HG02852 (cell line): ENCODE measurements at regions not wholly inside any gene's neighbourhood (a gene's known extent, or its start where the extent isn't known, plus 50 kb on each side); places are given as distances from the start of the nearest gene placed in this dataset.

Experiments
- ATAC-seq: cut with Tn5 transposase; IDR thresholded peaks from one replicate; pipeline ENCODE4 v1.9.1; 2021; ENCODE audit warnings: mild to moderate bottlenecking, moderate library complexity; ENCODE audit not compliant: unreplicated experiment

DNA sequence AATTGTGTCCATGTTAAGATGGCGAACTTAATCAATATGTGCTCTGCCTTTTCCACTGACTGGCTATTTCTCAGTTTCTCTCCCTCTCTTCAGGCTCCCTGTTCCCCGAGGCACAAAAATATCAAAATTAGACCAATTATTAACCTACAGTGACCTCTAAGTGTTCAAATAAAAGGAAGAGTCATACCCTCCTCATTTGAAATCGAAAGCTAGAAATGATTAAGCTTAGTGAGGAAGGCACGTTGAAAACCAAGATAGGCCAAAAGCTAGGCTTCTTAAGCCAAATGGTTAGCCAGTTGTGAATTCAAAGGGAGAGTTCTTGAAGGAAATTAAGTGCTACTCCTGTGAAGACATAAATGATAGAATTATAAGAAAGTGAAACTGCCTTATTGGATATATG is 81.1 kb upstream of the MBL2 start:
- ATAC-seq: no peak

GRCh38 chr10:52836816-52837215 is 64.2 kb upstream of the MBL2 start:
- ATAC-seq: no peak
